WTC11 (cell line): ENCODE measurements at regions not wholly inside any gene's neighbourhood (a gene's known extent, or its start where the extent isn't known, plus 50 kb on each side); places are given as distances from the start of the nearest gene placed in this dataset.

Experiments
- ATAC-seq: fragments of 200-7000 bp; cut with Tn5 transposase; 2 replicates; pipeline ENCODE4 v1.10.0; 2021; ENCODE audit warnings: mild to moderate bottlenecking, moderate library complexity
- CTCF ChIA-PET: fragments of 300-600 bp; sonication (Branson Sonifier 250); formaldehyde crosslinking; loops from one replicate; lab custom pipeline; 2021; ENCODE audit warnings: antibody characterized with exemption; lab: Charles Lee
- POLR2A ChIA-PET: fragments of 350-600 bp; sonication (Branson Sonifier 250); formaldehyde crosslinking; loops from one replicate; lab custom pipeline; 2021; ENCODE audit warnings: antibody characterized with exemption; lab: Charles Lee
- DNase-seq: peaks from one replicate; pipeline ENCODE4 v3.0.0; 2021; ENCODE audit warnings: low spot score
- H3K27ac Mint-ChIP-seq: 2 replicates; pipeline ENCODE4 v1.8.0; 2021; ENCODE audit warnings: mixed read lengths
- H3K27me3 Mint-ChIP-seq: 2 replicates; pipeline ENCODE4 v1.8.0; 2021; ENCODE audit warnings: low read depth, mild to moderate bottlenecking, moderate library complexity, mixed read lengths
- H3K36me3 Mint-ChIP-seq: 2 replicates; pipeline ENCODE4 v1.8.0; 2021; ENCODE audit warnings: mixed read lengths
- H3K4me1 Mint-ChIP-seq: 2 replicates; pipeline ENCODE4 v1.8.0; 2022; ENCODE audit warnings: mixed read lengths
- H3K4me3 Mint-ChIP-seq: 2 replicates; pipeline ENCODE4 v1.8.0; 2021; ENCODE audit warnings: mild to moderate bottlenecking, moderate library complexity, mixed read lengths
- H3K9me3 Mint-ChIP-seq: 2 replicates; pipeline ENCODE4 v1.8.0; 2021; ENCODE audit warnings: mixed read lengths
- ATF1 ChIP-seq: sonication (generic); formaldehyde crosslinking; IDR thresholded peaks from 2 replicates; pipeline ENCODE4 v1.8.1; 2023; ENCODE audit warnings: mild to moderate bottlenecking, moderate library complexity, missing genetic modification reagents
- CREM ChIP-seq: sonication (generic); formaldehyde crosslinking; IDR thresholded peaks from 2 replicates; pipeline ENCODE4 v1.8.1; 2022; ENCODE audit warnings: mild to moderate bottlenecking, missing genetic modification reagents, moderate library complexity
- ESRRA ChIP-seq: sonication (generic); formaldehyde crosslinking; IDR thresholded peaks from 2 replicates; pipeline ENCODE4 v1.8.1; 2022; ENCODE audit warnings: mild to moderate bottlenecking, missing genetic modification reagents, borderline replicate concordance
- FOXJ3 ChIP-seq: sonication (generic); formaldehyde crosslinking; IDR thresholded peaks from 2 replicates; pipeline ENCODE4 v1.9.0; 2021; ENCODE audit warnings: missing genetic modification reagents, mild to moderate bottlenecking, borderline replicate concordance
- GTF2I ChIP-seq: fragments of 250-450 bp; sonication (Bioruptor Pico); conservative IDR thresholded peaks from 2 replicates; pipeline ENCODE4 v1.4.0; 2021; ENCODE audit warnings: mild to moderate bottlenecking
- JAZF1 ChIP-seq: fragments of 250-450 bp; sonication (Bioruptor Pico); IDR thresholded peaks from 2 replicates; pipeline ENCODE4 v1.9.0; 2021; ENCODE audit warnings: moderate library complexity, mild to moderate bottlenecking, inconsistent platforms
- JUN ChIP-seq: sonication (generic); formaldehyde crosslinking; IDR thresholded peaks from 2 replicates; pipeline ENCODE4 v1.8.0; 2023; ENCODE audit warnings: mild to moderate bottlenecking, missing genetic modification reagents
- KAT7 ChIP-seq: sonication (generic); formaldehyde crosslinking; IDR thresholded peaks from 2 replicates; pipeline ENCODE4 v1.8.1; 2023; ENCODE audit warnings: missing genetic modification reagents, mild to moderate bottlenecking, borderline replicate concordance
- MXD4 ChIP-seq: fragments of 250-450 bp; sonication (Bioruptor Pico); IDR thresholded peaks from 2 replicates; pipeline ENCODE4 v1.8.0; 2021; ENCODE audit warnings: mild to moderate bottlenecking, moderate library complexity, borderline replicate concordance
- MYBL2 ChIP-seq: sonication (generic); formaldehyde crosslinking; IDR thresholded peaks from 2 replicates; pipeline ENCODE4 v1.8.1; 2023; ENCODE audit warnings: mild to moderate bottlenecking, moderate library complexity, missing genetic modification reagents
- NFATC4 ChIP-seq: fragments of 250-450 bp; sonication (Bioruptor Pico); IDR thresholded peaks from 2 replicates; pipeline ENCODE4 v1.9.0; 2021; ENCODE audit warnings: mild to moderate bottlenecking
- NR3C1 ChIP-seq: sonication (generic); formaldehyde crosslinking; conservative IDR thresholded peaks from 2 replicates; pipeline ENCODE4 v1.8.1; 2023; ENCODE audit warnings: low read depth, mild to moderate bottlenecking, missing genetic modification reagents
- RORB ChIP-seq: fragments of 250-450 bp; sonication (Bioruptor Pico); IDR thresholded peaks from 2 replicates; pipeline ENCODE4 v1.9.0; 2021; ENCODE audit warnings: mild to moderate bottlenecking
- SMAD3 ChIP-seq: sonication (generic); formaldehyde crosslinking; IDR thresholded peaks from 2 replicates; pipeline ENCODE4 v1.8.0; 2022; ENCODE audit warnings: missing genetic modification reagents, mild to moderate bottlenecking, borderline replicate concordance
- SMAD4 ChIP-seq: sonication (generic); formaldehyde crosslinking; IDR thresholded peaks from 2 replicates; pipeline ENCODE4 v1.8.0; 2022; ENCODE audit warnings: mild to moderate bottlenecking, missing genetic modification reagents
- ZNF317 ChIP-seq: sonication (generic); formaldehyde crosslinking; IDR thresholded peaks from 2 replicates; pipeline ENCODE4 v1.8.1; 2023; ENCODE audit warnings: low read depth, mild to moderate bottlenecking, moderate library complexity, missing genetic modification reagents, borderline replicate concordance
- TF ChIP-seq, protein P1 (sequence below): sonication (generic); formaldehyde crosslinking; IDR thresholded peaks from 2 replicates; pipeline ENCODE4 v1.8.1; 2023; ENCODE audit warnings: mild to moderate bottlenecking, missing genetic modification reagents
- TF ChIP-seq, protein P2 (sequence below): sonication (generic); formaldehyde crosslinking; conservative IDR thresholded peaks from 2 replicates; pipeline ENCODE4 v1.8.1; 2023; ENCODE audit warnings: mild to moderate bottlenecking, low read depth, missing genetic modification reagents, moderate library complexity
- TF ChIP-seq, protein P3 (sequence below): sonication (generic); formaldehyde crosslinking; IDR thresholded peaks from 2 replicates; pipeline ENCODE4 v1.8.1; 2022; ENCODE audit warnings: mild to moderate bottlenecking, moderate library complexity, missing genetic modification reagents
- TF ChIP-seq, protein P4 (sequence below): sonication (generic); formaldehyde crosslinking; IDR thresholded peaks from 2 replicates; pipeline ENCODE4 v1.8.0; 2022; ENCODE audit warnings: mild to moderate bottlenecking, missing genetic modification reagents
- TF ChIP-seq, protein P5 (sequence below): fragments of 250-450 bp; sonication (Bioruptor Pico); IDR thresholded peaks from 2 replicates; pipeline ENCODE4 v1.9.0; 2021; ENCODE audit warnings: moderate library complexity, mild to moderate bottlenecking, inconsistent platforms, borderline replicate concordance

DNA sequence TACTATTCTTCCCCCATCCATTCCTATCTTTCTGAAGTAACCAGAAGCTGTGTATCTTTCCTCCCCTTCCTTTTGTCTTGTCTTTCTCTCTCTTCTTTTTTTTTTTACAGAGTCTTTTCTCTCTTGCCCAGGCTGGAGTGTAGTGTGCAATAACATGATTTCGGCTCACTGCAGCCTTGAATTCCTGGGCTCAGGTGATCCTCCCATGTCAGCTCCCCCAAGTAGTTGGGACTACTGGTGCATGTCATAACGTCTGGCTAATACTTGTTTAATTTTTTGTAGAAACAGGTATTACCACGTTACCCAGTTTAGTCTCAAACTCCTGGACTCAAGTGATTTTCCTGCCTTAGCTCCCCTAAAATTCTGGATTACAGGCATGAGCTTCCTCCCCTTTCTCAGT, 86.5 kb downstream of the IGLL5 start:
- TF ChIP-seq, protein P1, sequence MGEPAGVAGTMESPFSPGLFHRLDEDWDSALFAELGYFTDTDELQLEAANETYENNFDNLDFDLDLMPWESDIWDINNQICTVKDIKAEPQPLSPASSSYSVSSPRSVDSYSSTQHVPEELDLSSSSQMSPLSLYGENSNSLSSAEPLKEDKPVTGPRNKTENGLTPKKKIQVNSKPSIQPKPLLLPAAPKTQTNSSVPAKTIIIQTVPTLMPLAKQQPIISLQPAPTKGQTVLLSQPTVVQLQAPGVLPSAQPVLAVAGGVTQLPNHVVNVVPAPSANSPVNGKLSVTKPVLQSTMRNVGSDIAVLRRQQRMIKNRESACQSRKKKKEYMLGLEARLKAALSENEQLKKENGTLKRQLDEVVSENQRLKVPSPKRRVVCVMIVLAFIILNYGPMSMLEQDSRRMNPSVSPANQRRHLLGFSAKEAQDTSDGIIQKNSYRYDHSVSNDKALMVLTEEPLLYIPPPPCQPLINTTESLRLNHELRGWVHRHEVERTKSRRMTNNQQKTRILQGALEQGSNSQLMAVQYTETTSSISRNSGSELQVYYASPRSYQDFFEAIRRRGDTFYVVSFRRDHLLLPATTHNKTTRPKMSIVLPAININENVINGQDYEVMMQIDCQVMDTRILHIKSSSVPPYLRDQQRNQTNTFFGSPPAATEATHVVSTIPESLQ (CRISPR knock-in tag) = no peak
- Mint-ChIP-seq H3K4me1 (no peaks in the 10 kb centered on the region), H3K4me3 (no peak overlapping the region), H3K27ac (no peak overlapping the region), H3K36me3 (peaks cover 4% of the 10 kb centered on the region), H3K9me3 (peaks cover 34% of the 10 kb centered on the region), H3K27me3 (peaks cover 82% of the 10 kb centered on the region)
- POLR2A ChIA-PET = no interaction called here
- CTCF ChIA-PET = interaction anchor here (0.8 to 2.7 kb wide), 4 partner anchors 15 to 186 kb away, joined by 3 to 17 read pairs (median 8); no protein-coding TSS in a partner anchor
- no peak for DNase-seq
- ATAC-seq = no peak

DNA sequence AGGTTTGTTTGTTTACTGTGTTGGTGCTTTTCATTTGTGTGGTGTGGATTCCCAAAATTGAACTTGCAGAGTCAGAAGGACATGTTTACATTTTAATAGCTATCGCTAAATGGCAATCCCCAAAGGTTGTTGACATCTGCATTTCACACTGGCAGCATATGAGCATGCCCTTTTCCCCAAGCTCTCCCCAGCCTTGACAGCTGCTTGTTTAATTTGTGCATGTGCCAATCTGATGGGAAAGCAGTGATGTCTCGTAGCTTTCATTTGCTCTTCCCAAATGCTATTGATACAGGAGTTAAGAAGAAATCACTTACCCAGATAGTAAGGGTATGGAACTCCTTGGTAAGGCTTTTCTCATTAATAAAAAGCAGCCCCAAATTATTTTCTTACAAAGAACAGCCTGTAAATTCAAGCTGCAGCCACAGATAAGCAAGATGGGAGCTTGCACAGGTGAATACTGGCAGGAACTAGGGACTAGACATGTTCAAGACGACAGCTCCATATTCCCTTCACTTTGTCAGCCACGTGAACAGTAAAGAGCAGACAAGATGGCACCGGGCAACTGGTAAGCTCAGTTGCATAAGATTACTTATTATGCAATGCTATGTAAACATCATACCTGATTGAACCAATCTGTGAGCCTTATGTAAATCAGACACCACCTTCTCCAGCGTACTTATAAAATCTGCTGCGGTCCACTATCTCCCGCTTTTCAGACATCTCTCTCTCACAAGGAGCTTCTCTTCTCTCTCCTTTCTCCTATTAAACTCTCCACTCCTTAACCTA, 87.4 kb downstream of the IGLL5 start:
- ChIA-PET POLR2A (no interaction called here), CTCF (interaction anchor here (0.8 to 2.7 kb wide), 5 partner anchors 15 to 186 kb away, joined by 3 to 17 read pairs (median 5); no protein-coding TSS in a partner anchor)
- TF ChIP-seq, protein P2, sequence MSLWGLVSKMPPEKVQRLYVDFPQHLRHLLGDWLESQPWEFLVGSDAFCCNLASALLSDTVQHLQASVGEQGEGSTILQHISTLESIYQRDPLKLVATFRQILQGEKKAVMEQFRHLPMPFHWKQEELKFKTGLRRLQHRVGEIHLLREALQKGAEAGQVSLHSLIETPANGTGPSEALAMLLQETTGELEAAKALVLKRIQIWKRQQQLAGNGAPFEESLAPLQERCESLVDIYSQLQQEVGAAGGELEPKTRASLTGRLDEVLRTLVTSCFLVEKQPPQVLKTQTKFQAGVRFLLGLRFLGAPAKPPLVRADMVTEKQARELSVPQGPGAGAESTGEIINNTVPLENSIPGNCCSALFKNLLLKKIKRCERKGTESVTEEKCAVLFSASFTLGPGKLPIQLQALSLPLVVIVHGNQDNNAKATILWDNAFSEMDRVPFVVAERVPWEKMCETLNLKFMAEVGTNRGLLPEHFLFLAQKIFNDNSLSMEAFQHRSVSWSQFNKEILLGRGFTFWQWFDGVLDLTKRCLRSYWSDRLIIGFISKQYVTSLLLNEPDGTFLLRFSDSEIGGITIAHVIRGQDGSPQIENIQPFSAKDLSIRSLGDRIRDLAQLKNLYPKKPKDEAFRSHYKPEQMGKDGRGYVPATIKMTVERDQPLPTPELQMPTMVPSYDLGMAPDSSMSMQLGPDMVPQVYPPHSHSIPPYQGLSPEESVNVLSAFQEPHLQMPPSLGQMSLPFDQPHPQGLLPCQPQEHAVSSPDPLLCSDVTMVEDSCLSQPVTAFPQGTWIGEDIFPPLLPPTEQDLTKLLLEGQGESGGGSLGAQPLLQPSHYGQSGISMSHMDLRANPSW = no peak
- TF ChIP-seq KAT7 (CRISPR knock-in tag) (no peak), CREM (no peak), JUN (no peak), ATF1 (CRISPR knock-in tag) (no peak), ZNF317 (CRISPR knock-in tag) (no peak), RORB (no peak), FOXJ3 (CRISPR knock-in tag) (no peak)
- TF ChIP-seq, protein P3, sequence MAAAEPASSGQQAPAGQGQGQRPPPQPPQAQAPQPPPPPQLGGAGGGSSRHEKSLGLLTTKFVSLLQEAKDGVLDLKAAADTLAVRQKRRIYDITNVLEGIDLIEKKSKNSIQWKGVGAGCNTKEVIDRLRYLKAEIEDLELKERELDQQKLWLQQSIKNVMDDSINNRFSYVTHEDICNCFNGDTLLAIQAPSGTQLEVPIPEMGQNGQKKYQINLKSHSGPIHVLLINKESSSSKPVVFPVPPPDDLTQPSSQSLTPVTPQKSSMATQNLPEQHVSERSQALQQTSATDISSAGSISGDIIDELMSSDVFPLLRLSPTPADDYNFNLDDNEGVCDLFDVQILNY (CRISPR knock-in tag) = no peak
- Mint-ChIP-seq H3K4me3 (no peak overlapping the region), H3K27ac (no peak overlapping the region), H3K27me3 (peaks cover 82% of the 10 kb centered on the region), H3K36me3 (peaks cover 8% of the 10 kb centered on the region), H3K9me3 (peaks cover 38% of the 10 kb centered on the region), H3K4me1 (no peaks in the 10 kb centered on the region)
- ATAC-seq (no peak), DNase-seq (no peak)

DNA sequence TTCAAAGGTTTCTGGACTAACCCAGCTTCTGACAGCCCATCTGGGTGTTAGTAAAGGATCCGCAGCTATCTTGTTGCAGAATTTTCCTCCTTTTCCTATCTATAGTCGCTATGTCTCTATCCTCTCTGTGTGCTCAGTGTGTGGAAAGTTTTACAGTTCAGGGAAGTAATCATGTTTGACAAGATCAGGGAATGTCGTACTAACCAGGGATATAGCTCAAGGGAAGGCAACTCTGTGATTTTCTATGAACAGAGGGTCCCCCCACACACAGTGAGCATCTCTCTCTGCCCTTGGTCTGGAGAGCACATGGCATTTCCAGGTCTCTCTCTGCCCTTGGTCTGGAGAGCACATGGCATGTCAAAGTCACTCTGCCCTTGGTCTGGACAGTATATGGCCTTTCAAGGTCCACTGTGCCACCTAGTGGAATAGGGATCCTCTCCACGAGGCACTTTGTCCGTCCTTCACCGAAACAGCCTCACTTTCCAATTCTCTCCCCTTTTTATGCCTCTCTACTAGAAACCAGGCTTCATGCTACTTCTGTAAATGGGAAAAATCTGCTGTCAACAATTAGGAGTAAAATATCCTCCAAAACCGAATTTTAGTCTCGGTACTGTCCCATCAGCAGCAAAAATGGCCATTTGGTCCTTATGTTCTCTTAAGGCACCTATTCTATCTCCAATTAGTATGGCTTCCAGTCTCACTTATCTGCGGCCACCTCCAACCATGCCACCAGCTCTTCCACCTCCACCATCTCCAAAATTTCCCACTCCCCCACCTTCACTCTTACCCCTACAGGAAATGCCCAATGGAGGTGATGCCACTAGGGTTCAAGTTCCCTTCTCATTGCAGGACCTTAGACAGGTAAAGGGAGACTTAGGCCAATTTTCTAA, 88.7 kb downstream of the IGLL5 start:
- H3K27ac Mint-ChIP-seq = no peak overlapping the region
- peaks cover 51% of the 10 kb centered on the region for H3K9me3 Mint-ChIP-seq
- DNase-seq (no peak), ATAC-seq (no peak)
- CTCF ChIA-PET = interaction anchor here (1.1 kb wide), 1 partner anchor 17 kb away, joined by 5 read pairs; no protein-coding TSS in a partner anchor
- POLR2A ChIA-PET = no interaction called here
- H3K27me3 Mint-ChIP-seq = peaks cover 75% of the 10 kb centered on the region
- no peak overlapping the region for H3K4me3 Mint-ChIP-seq
- H3K36me3 Mint-ChIP-seq = peaks cover 20% of the 10 kb centered on the region
- no peaks in the 10 kb centered on the region for H3K4me1 Mint-ChIP-seq
- no peak for TF ChIP-seq GTF2I (CRISPR knock-in tag)
- no peak for TF ChIP-seq NR3C1
- TF ChIP-seq ESRRA (CRISPR knock-in tag) = no peak
- TF ChIP-seq, protein P1 (CRISPR knock-in tag) = no peak
- no peak for TF ChIP-seq MXD4 (CRISPR knock-in tag)
- TF ChIP-seq KAT7 (CRISPR knock-in tag) = no peak
- TF ChIP-seq MYBL2 (CRISPR knock-in tag) = no peak
- TF ChIP-seq JAZF1 (CRISPR knock-in tag) = no peak
- TF ChIP-seq SMAD4 (CRISPR knock-in tag) = no peak
- TF ChIP-seq, protein P4, sequence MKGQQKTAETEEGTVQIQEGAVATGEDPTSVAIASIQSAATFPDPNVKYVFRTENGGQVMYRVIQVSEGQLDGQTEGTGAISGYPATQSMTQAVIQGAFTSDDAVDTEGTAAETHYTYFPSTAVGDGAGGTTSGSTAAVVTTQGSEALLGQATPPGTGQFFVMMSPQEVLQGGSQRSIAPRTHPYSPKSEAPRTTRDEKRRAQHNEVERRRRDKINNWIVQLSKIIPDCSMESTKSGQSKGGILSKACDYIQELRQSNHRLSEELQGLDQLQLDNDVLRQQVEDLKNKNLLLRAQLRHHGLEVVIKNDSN = no peak
- TF ChIP-seq NFATC4 (CRISPR knock-in tag) = no peak
- TF ChIP-seq SMAD3 (CRISPR knock-in tag) = no peak
- TF ChIP-seq, protein P5, sequence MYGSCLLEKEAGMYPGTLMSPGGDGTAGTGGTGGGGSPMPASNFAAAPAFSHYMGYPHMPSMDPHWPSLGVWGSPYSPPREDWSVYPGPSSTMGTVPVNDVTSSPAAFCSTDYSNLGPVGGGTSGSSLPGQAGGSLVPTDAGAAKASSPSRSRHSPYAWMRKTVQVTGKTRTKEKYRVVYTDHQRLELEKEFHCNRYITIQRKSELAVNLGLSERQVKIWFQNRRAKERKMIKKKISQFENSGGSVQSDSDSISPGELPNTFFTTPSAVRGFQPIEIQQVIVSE (CRISPR knock-in tag) = no peak
